H1 (cell line): ENCODE measurements at regions not wholly inside any gene's neighbourhood (a gene's known extent, or its start where the extent isn't known, plus 50 kb on each side); places are given as distances from the start of the nearest gene placed in this dataset.
A peak's percentile ranks its signal among the peaks of the same experiment; 100 is the strongest.

Experiments
- CTCF ChIA-PET: fragments of 300-600 bp; sonication (Branson Sonifier 250); formaldehyde crosslinking; loops from one replicate; lab custom pipeline; 2021; ENCODE audit not compliant: partially characterized antibody; lab: Charles Lee
- POLR2A ChIA-PET: fragments of 300-600 bp; sonication (Branson Sonifier 250); formaldehyde crosslinking; loops from one replicate; lab custom pipeline; 2021; ENCODE audit warnings: inconsistent platforms; ENCODE audit not compliant: partially characterized antibody; lab: Charles Lee
- DNase-seq, 2 experiments: peaks; one replicate each; pipeline versions ENCODE4 v3.0.0 to v3.0.0-alpha.2; 2010 to 2022; ENCODE audit warnings: low spot score in 2 of 2, low read depth in 1 of 2, mixed read lengths in 1 of 2
- FAIRE-seq: peaks from 2 replicates; lab custom pipeline; 2011; peaks lifted over from hg19 to GRCh38; lab: Jason Lieb, UNC
- H2AFZ ChIP-seq: 2 replicates; pipeline ENCODE4 v1.8.1; 2012; ENCODE audit warnings: low read length, inconsistent platforms
- H2AK5ac ChIP-seq: 2 replicates; pipeline ENCODE4 v1.6.1; 2013; ENCODE audit warnings: low read depth, low read length
- H2BK120ac ChIP-seq: replicated peaks from 2 replicates; pipeline ENCODE3; 2013; ENCODE audit warnings: low read depth, low read length, inconsistent platforms
- H2BK12ac ChIP-seq: 2 replicates; pipeline ENCODE4 v1.6.1; 2013; ENCODE audit warnings: low read depth, low read length
- H2BK15ac ChIP-seq: 2 replicates; pipeline ENCODE4 v1.6.1; 2013; ENCODE audit warnings: low read length
- H2BK20ac ChIP-seq: 2 replicates; pipeline ENCODE4 v1.6.1; 2013; ENCODE audit warnings: low read length
- H2BK5ac ChIP-seq: 2 replicates; pipeline ENCODE4 v1.6.1; 2013; ENCODE audit warnings: low read depth, low read length
- H3K14ac ChIP-seq: 2 replicates; pipeline ENCODE4 v1.6.1; 2013; ENCODE audit warnings: inconsistent platforms; ENCODE audit not compliant: insufficient read length
- H3K18ac ChIP-seq: 2 replicates; pipeline ENCODE4 v1.6.1; 2013; ENCODE audit warnings: low read length; ENCODE audit errors: extremely low read depth
- H3K23ac ChIP-seq: 2 replicates; pipeline ENCODE4 v1.6.1; 2013; ENCODE audit warnings: inconsistent platforms; ENCODE audit not compliant: insufficient read length
- H3K23me2 ChIP-seq: 2 replicates; pipeline ENCODE4 v1.6.1; 2013; ENCODE audit warnings: low read depth, low read length
- H3K27ac ChIP-seq: 2 replicates; pipeline ENCODE4 v1.6.1; 2011; ENCODE audit warnings: low read depth, low read length, inconsistent platforms
- H3K27me3 ChIP-seq, 4 experiments: replicated peaks in 1 of 4; 1 replicate in 1 of 4; 2 replicates in 3 of 4; pipeline versions ENCODE4 v1.6.1 to v1.8.1; 2011 to 2013; ENCODE audit warnings: low read length in 3 of 4, mild to moderate bottlenecking in 3 of 4, inconsistent platforms in 2 of 4, mixed read lengths in 2 of 4, moderate library complexity in 1 of 4; ENCODE audit not compliant: control insufficient read depth in 3 of 4, insufficient read depth in 3 of 4; ENCODE audit errors: extremely low read depth in 1 of 4
- H3K36me3 ChIP-seq, 4 experiments: 2 replicates each; pipeline versions ENCODE4 v1.6.1 to v1.8.1; 2011 to 2013; ENCODE audit warnings: mild to moderate bottlenecking in 4 of 4, low read length in 3 of 4, moderate library complexity in 2 of 4, control low read depth in 1 of 4, inconsistent platforms in 1 of 4; ENCODE audit not compliant: insufficient read depth in 4 of 4, control insufficient read depth in 2 of 4
- H3K4ac ChIP-seq: replicated peaks from 2 replicates; pipeline ENCODE3; 2013; ENCODE audit warnings: low read length, low read depth, mixed read lengths, inconsistent platforms; ENCODE audit not compliant: insufficient read length
- H3K4me1 ChIP-seq, 4 experiments: replicated peaks in 1 of 4; 1 replicate in 1 of 4; 2 replicates in 3 of 4; pipeline versions ENCODE4 v1.6.1 to v1.8.1; 2011 to 2013; ENCODE audit warnings: low read length in 3 of 4, inconsistent platforms in 2 of 4, mixed read lengths in 1 of 4; ENCODE audit not compliant: insufficient read depth in 4 of 4, control insufficient read depth in 3 of 4
- H3K4me2 ChIP-seq, 2 experiments: 2 replicates each; pipeline versions ENCODE4 v1.6.1 to v1.8.1; 2011 to 2013; ENCODE audit warnings: low read depth in 2 of 2, low read length in 2 of 2, control low read depth in 1 of 2, inconsistent platforms in 1 of 2, mild to moderate bottlenecking in 1 of 2; ENCODE audit not compliant: insufficient read depth in 1 of 2
- H3K4me3 ChIP-seq, 4 experiments: fragments of 200-600, 300-600 bp in 1 of 4; sonication (generic), shearing (Covaris generic), sonication (Bioruptor Twin) in 1 of 4; 2 replicates each; pipeline versions ENCODE4 v1.5.1 to v1.8.1; 2011 to 2016; ENCODE audit warnings: low read length in 4 of 4, low read depth in 3 of 4, control low read depth in 2 of 4, inconsistent platforms in 2 of 4, mild to moderate bottlenecking in 2 of 4, mixed read lengths in 1 of 4, moderate library complexity in 1 of 4; ENCODE audit not compliant: insufficient read depth in 2 of 4; ENCODE audit errors: extremely low read depth in 1 of 4
- H3K56ac ChIP-seq: replicated peaks from 2 replicates; pipeline ENCODE3; 2013; ENCODE audit warnings: low read depth, mild to moderate bottlenecking, mixed read lengths, low read length, inconsistent platforms; ENCODE audit not compliant: insufficient read length
- H3K79me1 ChIP-seq: 2 replicates; pipeline ENCODE4 v1.6.1; 2013; ENCODE audit warnings: low read depth, low read length, control low read depth
- H3K79me2 ChIP-seq, 2 experiments: 2 replicates each; pipeline versions ENCODE4 v1.6.1 to v1.8.1; 2012 to 2013; ENCODE audit warnings: low read length in 2 of 2, mild to moderate bottlenecking in 2 of 2, inconsistent platforms in 1 of 2; ENCODE audit not compliant: insufficient read depth in 2 of 2, control insufficient read depth in 1 of 2
- H3K9ac ChIP-seq, 4 experiments: replicated peaks in 1 of 4; 1 replicate in 1 of 4; 2 replicates in 3 of 4; pipeline versions ENCODE4 v1.6.1 to v1.8.1; 2011 to 2013; ENCODE audit warnings: low read depth in 3 of 4, low read length in 3 of 4, control low read depth in 2 of 4, mild to moderate bottlenecking in 2 of 4, moderate library complexity in 2 of 4, inconsistent platforms in 1 of 4; ENCODE audit errors: extremely low read depth in 1 of 4
- H3K9me3 ChIP-seq, 2 experiments: 2 replicates each; pipeline versions ENCODE4 v1.6.1 to v1.8.1; 2012 to 2013; ENCODE audit warnings: mild to moderate bottlenecking in 2 of 2, moderate library complexity in 2 of 2, control low read depth in 1 of 2, inconsistent platforms in 1 of 2, low read depth in 1 of 2, low read length in 1 of 2, mixed read lengths in 1 of 2; ENCODE audit not compliant: insufficient read depth in 2 of 2
- H4K20me1 ChIP-seq, 2 experiments: replicated peaks in 1 of 2; 2 replicates each; pipeline versions ENCODE3 to v1.8.1; 2011 to 2013; ENCODE audit warnings: inconsistent platforms in 2 of 2, low read length in 2 of 2, mild to moderate bottlenecking in 1 of 2; ENCODE audit not compliant: insufficient read depth in 2 of 2, control insufficient read depth in 1 of 2
- H4K5ac ChIP-seq: 2 replicates; pipeline ENCODE4 v1.6.1; 2013; ENCODE audit warnings: low read length, low read depth, mixed read lengths, inconsistent platforms; ENCODE audit not compliant: insufficient read length
- H4K8ac ChIP-seq: 2 replicates; pipeline ENCODE4 v1.8.0; 2013; ENCODE audit warnings: mild to moderate bottlenecking, moderate library complexity, low read length, inconsistent platforms; ENCODE audit not compliant: insufficient read depth; ENCODE audit errors: extremely low read depth
- H4K91ac ChIP-seq: replicated peaks from 2 replicates; pipeline ENCODE3; 2013; ENCODE audit warnings: low read length, mixed read lengths, inconsistent platforms; ENCODE audit not compliant: insufficient read length
- CHD2 ChIP-seq: IDR thresholded peaks from 2 replicates; pipeline ENCODE4 v1.6.1; 2012; ENCODE audit warnings: low read length, improper control_type of control experiment
- HDAC6 ChIP-seq: IDR thresholded peaks from one replicate; pipeline ENCODE4 v1.7.1; 2012; ENCODE audit warnings: low read depth, mild to moderate bottlenecking, inconsistent platforms, low read length, moderate library complexity
- MAX ChIP-seq: IDR thresholded peaks from 2 replicates; pipeline ENCODE4 v1.6.1; 2012; ENCODE audit warnings: inconsistent platforms
- TEAD4 ChIP-seq: IDR thresholded peaks from 2 replicates; pipeline ENCODE4 v1.6.1; 2012; ENCODE audit warnings: low read depth, low read length, inconsistent platforms, mixed read lengths
- WGBS, 2 experiments: shearing (Covaris generic) in 1 of 2; methylation state at CpG; one replicate each; pipeline versions ENCODE4 v1.1.6 to v1.1.7; 2013 to 2015; ENCODE audit warnings: low lambda C conversion rate in 2 of 2, mixed read lengths in 2 of 2, inconsistent platforms in 1 of 2, low coverage in 1 of 2, missing lambda C conversion rate in 1 of 2; ENCODE audit not compliant: insufficient replicate concordance in 2 of 2, insufficient coverage in 1 of 2, insufficient read length in 1 of 2; ENCODE audit errors: extremely low coverage in 1 of 2, missing lambda C conversion rate in 1 of 2; 5-methylcytosine and 5-hydroxymethylcytosine counted together

- no peak overlapping the region for H3K4me2 ChIP-seq
- H4K20me1 ChIP-seq: no peaks in the 10 kb centered on the region
- no peaks in the 10 kb centered on the region for H3K79me2 ChIP-seq
- H3K27ac ChIP-seq: no peak overlapping the region
- H2BK15ac ChIP-seq: peak overlapping the region; percentile 81; the same call in 1 of the 2 replicates
- ChIA-PET CTCF (interaction anchor here (1.2 kb wide), 1 partner anchor 43 kb away, joined by 7 read pairs; no protein-coding TSS in a partner anchor), POLR2A (no interaction called here)
- DNase-seq (no peak), FAIRE-seq (no peak)
- no peak overlapping the region for H3K14ac ChIP-seq
- no peak overlapping the region for H2AK5ac ChIP-seq
- peaks cover 0 to 9% (median 4%) of the 10 kb centered on the region in 4 experiments; a peak in 3 of 7 replicates for H3K4me1 ChIP-seq
- no peak overlapping the region for H4K5ac ChIP-seq
- no peak overlapping the region for H4K8ac ChIP-seq
- H3K18ac ChIP-seq: no peak overlapping the region
- no peak overlapping the region for H3K56ac ChIP-seq
- no peaks in the 10 kb centered on the region for H3K27me3 ChIP-seq
- H4K91ac ChIP-seq: no peak overlapping the region
- peak overlapping the region; percentile 97; the same call in 1 of the 2 replicates for H2BK12ac ChIP-seq
- 98% methylated on average over 3 of the region's 3 CpGs; no CpG with 5 or more reads in 1 of the 2 experiments for WGBS, 2 experiments
- no peak for TF ChIP-seq MAX
- TF ChIP-seq HDAC6: no peak
- TF ChIP-seq TEAD4: peak; percentile 14; the same call in 1 of the 2 replicates
- no peak for TF ChIP-seq CHD2
- H2AFZ ChIP-seq: no peak overlapping the region
- H3K4ac ChIP-seq: no peak overlapping the region
- H3K36me3 ChIP-seq: no peaks in the 10 kb centered on the region
- H3K9me3 ChIP-seq: no peaks in the 10 kb centered on the region
- H2BK120ac ChIP-seq: no peak overlapping the region
- no peak overlapping the region for H3K4me3 ChIP-seq
- no peak overlapping the region for H3K23ac ChIP-seq
- no peaks in the 10 kb centered on the region for H3K23me2 ChIP-seq
- peak overlapping the region; percentile 61; the same call in 1 of the 2 replicates for H2BK20ac ChIP-seq
- H3K9ac ChIP-seq: no peak overlapping the region
- no peaks in the 10 kb centered on the region for H3K79me1 ChIP-seq
- no peak overlapping the region for H2BK5ac ChIP-seq
These were observed 209.2 kb upstream of the ESRRG start for GRCh38 chr1:216932424-216932823.
